ENCODE measurements at regions not wholly inside any gene's neighbourhood (a gene's known extent, or its start where the extent isn't known, plus 50 kb on each side); places are given as distances from the start of the nearest gene placed in this dataset.
"Not testable (repeated sequence)": the region's sequence is repeated elsewhere in the genome, so short reads cannot be mapped to it uniquely, and the experiment has no call there.

DNA sequence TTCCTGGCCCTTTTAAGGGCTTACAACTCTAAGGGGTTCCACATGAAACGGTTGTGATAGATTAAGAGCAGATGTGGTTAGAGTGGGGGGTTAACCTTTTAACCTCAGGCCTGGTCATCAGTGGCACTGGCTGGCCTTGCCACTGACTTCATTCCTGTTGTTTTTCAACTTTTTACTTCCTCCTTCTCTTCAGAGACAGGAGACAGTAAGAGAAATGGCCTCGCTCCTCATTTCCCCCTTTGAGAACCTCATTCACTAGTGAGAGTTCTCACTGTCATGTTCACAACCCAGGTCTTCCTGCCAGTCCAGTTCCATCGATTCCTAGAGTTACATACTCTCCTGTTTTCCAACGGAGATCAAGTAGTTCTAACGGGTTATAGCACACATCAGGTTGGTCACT, 101.6 kb upstream of the SLC1A4 start:
- no peak for DNase-seq

DNA sequence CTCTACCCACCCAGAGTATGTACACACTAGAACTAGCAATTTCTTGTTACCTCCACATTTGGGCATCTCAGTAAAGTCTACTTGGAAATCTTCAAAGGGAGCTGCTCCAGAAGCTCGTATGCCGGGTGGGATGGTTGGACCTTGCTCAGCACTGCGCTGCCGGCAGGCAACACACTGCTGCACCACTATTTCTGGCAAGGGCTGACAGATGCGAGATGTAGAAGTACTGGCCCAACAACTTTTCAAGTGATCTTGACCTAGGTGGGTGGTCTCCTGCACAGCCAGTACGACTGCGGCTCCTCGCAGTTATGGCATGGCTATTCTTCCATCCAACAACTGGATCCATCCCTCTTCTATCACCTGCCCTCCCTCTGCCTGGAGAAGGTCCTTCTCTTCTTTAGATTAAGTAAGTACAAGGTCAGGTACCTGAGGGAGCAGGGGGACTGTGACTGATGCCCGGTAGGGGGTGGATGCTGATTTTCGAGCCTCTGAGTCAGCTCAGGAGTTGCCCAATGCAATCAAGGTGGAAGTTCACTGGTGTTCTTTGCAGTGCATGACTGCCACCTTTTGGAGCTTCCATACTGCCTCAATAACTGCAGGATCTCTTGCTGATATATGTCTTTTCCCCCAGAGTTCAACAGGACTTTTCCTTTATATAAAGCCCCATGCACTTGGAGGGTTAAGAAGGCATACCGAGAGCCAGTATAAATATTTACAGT, 100.4 kb upstream of the SLC1A4 start:
- no peak for DNase-seq

- no peak for DNase-seq
Measured at GRCh38 chr2:64889803-64890202, 99.4 kb upstream of the SLC1A4 start.

DNA sequence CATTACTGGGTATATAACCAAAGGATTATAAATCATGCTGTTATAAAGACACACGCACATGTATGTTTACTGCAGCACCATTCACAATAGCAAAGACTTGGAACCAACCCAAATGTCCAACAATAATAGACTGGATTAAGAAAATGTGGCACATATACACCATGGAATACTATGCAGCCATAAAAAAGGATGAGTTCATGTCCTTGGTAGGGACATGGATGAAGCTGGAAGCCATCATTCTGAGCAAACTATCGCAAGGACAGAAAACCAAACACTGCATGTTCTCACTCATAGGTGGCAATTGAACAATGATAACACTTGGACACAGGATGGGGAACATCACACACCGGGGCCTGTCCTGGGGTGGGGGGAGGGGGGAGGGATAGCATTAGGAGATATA, 92.6 kb upstream of the SLC1A4 start:
- DNase-seq: not testable (repeated sequence)

DNA sequence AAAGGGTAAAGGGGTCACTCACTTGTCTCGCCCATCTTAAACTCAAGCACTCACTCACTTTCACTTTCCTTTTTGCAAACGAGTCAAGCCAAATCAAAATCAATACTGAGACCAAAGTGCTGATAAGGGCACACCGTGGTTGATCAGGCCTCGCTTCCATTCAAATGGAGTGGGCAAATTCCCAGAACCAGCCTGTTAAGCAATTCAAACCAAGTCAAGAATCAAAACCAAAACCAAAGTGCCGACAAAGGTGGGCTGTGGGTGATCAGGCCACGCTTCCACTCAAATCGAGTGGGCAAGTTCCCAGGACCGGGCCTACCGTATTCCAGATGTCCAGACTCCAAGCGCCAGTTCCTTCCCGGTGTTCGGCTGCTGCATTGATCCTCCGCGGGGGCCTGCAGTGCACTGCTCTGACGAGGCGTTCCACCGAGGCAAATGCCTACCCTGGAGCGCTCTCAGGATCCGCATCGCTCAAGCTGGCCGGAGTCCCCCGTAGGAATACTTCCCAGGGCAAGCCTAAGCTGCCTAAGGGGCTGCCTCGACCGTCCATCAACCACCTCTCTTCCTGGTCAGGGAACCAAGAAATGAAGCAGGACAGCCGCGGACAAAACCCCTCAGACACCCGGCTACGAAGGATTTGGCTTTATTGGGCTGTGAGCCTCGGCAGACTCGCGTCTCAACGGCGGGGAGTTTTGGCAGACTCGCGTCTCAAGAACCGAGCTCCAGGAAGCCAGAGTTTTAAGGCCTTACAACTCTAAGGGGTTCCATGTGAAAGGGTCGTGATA, 89.9 kb upstream of the SLC1A4 start:
- no peak for DNase-seq

GRCh38 chr2:64899876-64900275, 89.3 kb upstream of the SLC1A4 start:
- not testable (repeated sequence) for DNase-seq

DNA sequence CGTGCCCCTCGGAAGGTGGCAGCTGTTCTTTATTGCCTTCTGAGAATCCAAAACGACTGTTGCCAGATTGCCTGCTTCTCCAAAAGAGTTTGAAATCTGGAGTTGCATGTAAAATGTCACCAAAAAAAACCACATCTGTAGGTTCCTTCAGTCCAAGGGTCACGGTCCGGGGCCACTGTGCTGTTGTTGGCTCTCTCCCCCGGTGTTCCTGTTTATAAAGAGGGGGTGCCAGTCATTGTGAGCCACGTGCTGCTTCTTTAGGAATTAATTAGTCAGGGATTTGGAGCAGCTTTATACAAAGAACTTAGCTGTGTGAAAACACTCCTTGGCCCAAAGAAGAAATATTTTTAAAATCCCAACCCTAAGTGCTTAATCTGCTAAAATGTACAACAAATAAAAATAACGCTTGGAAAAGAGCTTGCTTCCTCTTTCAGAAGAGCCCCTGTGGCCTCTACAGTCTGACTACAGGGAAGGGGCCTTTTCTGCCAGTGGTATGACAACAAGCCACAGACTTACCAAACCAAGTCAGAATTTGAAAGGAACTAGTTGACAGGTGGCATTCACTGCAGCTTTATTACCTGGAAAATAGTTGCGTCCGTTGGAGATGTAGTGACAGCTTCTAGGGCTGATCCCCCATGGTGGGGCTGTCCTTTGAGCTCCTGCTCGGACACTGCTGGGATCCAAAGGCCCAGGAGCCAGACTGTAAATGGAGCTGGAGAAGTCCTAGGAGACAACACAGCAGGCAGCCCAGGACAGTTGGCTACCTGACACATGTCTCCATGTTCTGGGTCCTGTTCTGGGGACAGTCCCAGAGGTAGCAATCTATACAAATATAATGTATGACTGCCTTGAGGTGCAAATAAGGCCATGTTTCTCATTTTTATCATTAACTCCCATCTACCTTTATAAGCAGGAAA, 84.5 kb upstream of the SLC1A4 start:
- DNase-seq: no peak

DNA sequence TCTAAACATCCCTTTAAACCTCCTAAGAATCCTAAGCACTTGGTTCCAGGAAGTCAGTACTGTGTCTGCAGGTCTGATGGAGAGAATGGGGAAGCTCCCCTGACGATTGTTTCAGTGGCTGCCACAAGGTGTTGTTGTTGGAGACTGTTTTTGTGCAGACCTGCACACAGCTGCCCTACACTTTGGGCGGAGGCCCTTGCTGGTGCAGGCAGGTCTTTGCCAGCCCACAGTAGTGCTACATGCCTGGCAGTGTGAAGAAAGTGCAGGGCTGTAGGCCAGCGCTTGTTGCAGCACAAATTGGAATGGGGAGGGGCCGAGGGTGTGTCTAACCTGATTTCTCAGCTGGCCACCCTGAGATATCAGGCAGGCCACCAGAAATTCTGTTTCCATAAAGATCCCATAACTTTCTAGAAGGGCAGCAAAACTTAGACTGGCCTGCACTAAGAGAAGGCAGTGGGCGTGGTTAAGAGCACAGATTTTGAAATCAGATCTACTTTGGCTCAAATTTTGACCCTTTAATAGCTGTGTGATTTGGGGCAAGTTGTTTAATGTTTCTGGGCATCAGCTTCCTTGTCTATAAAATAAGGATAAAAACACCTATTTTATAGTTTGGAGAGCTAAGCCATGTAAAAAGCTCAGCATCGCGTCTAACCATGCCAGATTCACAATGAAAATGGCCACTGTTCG, 83.7 kb upstream of the SLC1A4 start:
- DNase-seq: no peak

- DNase-seq: no peak
Measured at GRCh38 chr2:64906853-64907536, 82.2 kb upstream of the SLC1A4 start.

DNA sequence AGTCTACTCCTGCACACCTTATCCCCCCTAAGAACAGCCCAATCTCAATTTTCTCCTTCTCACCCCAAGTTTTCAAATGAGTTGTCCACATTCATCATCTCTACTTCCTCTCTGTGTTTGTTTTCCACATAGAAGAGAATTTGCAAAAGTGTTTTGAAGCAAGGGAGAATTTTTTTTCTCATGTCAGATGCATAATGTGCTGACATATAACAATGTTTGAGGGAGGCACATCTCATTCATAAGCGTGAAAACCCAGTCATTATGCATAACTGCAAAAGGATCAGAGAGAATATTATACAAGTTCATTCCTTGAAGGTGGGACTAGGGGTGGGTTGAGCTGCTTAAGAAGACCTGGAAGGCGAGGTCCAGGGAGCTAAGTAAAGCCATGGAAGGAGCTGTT, 80.8 kb upstream of the SLC1A4 start:
- DNase-seq: no peak

DNA sequence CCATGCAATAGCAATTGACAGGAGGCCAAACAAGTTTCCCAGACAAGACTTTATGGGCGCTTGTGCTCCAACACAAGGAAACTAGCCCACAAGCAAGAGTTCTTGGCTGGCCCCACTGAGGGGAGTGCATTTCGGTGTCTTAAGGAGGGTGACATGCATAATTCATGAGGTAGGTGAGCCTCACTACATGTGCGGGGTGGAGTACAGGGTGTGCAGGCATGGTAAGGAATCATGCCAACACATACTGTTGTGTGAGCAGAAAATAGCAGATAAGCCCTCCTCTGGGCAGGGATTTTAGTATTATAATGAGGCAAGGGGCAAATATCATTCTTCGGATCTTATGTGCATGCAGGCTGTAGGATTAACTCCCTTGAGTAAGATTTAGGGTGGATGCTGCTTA, 78.7 kb upstream of the SLC1A4 start:
- no peak for DNase-seq

DNA sequence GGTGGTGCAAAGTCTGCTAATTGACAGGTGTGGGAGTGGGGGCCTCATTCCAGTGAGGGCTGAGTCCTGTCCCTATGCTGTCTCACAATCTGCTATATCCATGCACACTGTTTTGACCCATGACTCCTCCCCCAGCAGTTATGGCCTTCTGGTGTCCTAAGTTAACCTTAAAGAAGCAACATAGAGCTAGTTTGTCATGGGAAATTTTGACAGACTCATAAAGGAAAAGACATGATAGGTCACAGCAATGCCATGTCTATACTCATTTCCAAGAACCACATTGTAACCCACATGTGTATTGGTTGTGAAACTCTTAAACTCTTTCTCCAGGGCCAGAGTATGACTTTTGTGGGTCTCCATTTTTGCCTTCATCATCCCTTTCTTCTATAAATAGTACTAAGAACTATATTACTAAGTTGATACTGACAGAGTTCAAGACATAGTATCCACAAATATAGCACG, 78.2 kb upstream of the SLC1A4 start:
- no peak for DNase-seq

DNA sequence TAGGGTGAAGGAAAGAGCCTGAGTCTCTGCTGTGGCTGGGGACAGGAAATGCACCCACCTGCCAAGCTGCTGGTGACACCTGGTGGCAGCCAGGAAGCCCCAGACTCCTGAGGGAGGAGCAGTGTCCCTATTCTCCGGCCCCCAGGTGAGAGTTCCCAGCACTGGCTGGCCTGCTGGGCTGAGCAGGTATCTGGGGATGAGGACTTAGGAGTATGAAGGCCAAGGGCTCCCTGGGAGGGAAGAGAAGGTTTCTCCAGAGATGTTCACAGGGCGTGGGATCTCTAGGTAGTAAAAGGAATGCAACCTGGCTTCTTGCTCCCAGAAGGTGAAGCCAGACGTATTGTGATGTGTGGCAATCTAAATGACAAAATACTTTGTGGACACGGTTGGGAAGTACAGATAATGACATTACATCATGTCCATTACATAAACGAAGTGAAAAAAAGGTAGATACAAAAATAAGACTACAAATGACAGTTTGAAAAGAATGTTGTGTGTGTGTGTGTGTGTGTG, 75.8 kb upstream of the SLC1A4 start:
- no peak for DNase-seq

DNA sequence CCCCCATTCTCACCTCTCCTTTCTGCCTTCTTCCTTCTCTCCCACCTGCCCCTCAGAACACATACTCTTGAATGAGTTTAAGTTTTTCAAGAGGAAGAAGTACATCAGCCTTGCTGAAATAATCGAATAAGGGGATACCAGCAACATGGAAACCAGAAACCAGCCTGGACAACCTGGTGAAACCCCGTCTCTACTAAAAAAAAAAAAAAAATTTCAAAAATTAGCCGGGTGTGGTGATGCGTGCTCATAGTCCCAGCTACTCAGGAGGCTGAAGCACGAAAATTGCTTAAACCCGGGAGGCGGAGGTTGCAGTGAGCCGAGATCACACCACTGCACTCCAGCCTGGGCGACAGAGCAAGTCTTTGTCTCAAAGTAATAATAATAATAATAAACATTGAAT, 75.0 kb upstream of the SLC1A4 start:
- DNase-seq: no peak

- DNase-seq: no peak
Measured at GRCh38 chr2:64914735-64915509, 74.3 kb upstream of the SLC1A4 start.

GRCh38 chr2:64915510-64915900, 73.7 kb upstream of the SLC1A4 start:
- DNase-seq: no peak

GRCh38 chr2:64918220-64918886, 70.8 kb upstream of the SLC1A4 start:
- DNase-seq: no peak

- DNase-seq: no peak
Measured at GRCh38 chr2:64919261-64919660, 69.9 kb upstream of the SLC1A4 start.

DNA sequence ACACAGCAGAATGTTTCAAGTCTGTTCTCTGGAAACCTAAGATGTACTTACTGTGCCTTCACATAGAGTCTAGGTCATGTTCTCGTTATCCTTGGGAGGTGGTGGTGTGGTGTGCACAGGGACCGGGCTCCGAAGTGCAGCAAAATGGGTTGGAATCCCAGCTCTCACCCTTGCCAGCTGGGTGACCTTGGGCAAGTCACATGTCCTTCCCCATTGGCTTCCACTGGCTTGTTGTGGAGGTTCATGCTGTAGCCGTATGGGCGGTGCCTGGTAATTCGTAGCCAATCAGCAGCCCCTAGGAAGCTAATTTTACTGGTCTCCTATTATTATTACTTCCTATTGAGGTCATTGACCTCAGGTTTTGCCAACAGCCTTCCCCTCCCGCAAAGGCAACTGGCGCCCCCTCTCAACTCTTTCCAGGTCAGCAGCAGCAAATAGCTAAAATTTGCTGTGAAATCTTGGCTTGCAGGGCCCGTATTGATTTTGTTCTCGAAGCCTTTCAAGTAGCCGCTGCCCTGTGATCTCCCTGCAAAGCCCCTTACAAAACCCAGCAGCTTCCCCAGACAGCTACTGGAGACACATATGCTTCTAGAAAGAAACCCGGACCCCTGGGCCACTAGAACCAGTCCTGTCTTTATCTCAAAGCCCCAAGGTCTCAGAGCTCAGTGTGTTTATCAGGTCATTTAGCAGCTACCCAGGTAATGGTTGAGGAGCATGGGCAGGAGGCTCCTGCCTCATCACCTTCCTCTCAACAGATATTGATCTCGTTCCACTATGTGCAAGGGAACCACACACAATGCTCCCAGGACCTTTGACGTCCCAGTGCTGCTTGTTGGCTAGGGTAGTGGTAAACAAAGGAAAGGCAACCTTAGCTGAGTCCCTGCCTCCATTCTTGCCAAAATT, 66.5 kb upstream of the SLC1A4 start:
- DNase-seq: no peak

DNA sequence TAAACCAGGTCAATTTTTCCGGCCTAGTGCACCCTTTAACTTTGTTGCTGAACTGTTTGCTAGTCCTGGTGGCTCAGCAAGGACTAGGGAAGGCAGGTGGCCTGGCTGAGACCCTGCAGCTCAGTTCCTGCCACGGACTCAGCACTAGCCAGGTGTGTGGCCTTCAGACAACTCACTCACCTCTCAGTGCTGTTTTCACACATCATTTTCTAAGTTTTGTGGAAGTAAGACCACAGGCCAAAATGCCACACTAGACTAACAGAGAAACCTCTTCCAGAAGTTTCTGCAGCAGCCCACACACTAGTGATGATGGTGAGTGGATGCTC, 65.9 kb upstream of the SLC1A4 start:
- no peak for DNase-seq
